Endothelial cell of umbilical vein (primary cell): ENCODE measurements at regions not wholly inside any gene's neighbourhood (a gene's known extent, or its start where the extent isn't known, plus 50 kb on each side); places are given as distances from the start of the nearest gene placed in this dataset.

Experiments used
- CTCF ChIP-seq, 2 donors: IDR thresholded peaks; 1 replicate in 1 of 2; 2 replicates in 1 of 2; pipeline ENCODE4 v1.5.1; 2011; ENCODE audit warnings: low read length in 2 of 2, mild to moderate bottlenecking in 2 of 2, moderate library complexity in 2 of 2, control low read depth in 1 of 2, inconsistent platforms in 1 of 2, low read depth in 1 of 2; ENCODE audit not compliant: insufficient read depth in 1 of 2; ENCODE audit errors: extremely low read depth in 1 of 2
- EZH2 ChIP-seq: IDR thresholded peaks from 2 replicates; pipeline ENCODE4 v1.6.1; 2012; ENCODE audit warnings: borderline replicate concordance, low read depth, mild to moderate bottlenecking, moderate library complexity, low read length, inconsistent platforms; ENCODE audit not compliant: severe bottlenecking
- GATA2 ChIP-seq: IDR thresholded peaks from 2 replicates; pipeline ENCODE4 v1.7.0; 2011; ENCODE audit warnings: low read depth, mild to moderate bottlenecking, moderate library complexity, mixed read lengths, low read length; ENCODE audit not compliant: insufficient read length, insufficient read depth
- JUN ChIP-seq: IDR thresholded peaks from 2 replicates; pipeline ENCODE4 v1.6.1; 2011; ENCODE audit warnings: borderline replicate concordance, low read depth; ENCODE audit not compliant: insufficient read length, insufficient read depth
- MYC ChIP-seq: IDR thresholded peaks from one replicate; pipeline ENCODE4 v1.6.1; 2011; ENCODE audit warnings: mild to moderate bottlenecking, low read depth, low read length
- POLR2A ChIP-seq: IDR thresholded peaks from 2 replicates; pipeline ENCODE4 v1.6.1; 2012; ENCODE audit warnings: low read depth, mild to moderate bottlenecking, control low read depth, low read length
- POLR2AphosphoS5 ChIP-seq: IDR thresholded peaks from 2 replicates; pipeline ENCODE4 v1.6.1; 2012; ENCODE audit warnings: low read depth, mild to moderate bottlenecking, control low read depth, low read length, moderate library complexity; ENCODE audit not compliant: insufficient read depth

- no peak for TF ChIP-seq CTCF (IDR thresholded peaks at IDR 0.05; ENCODE audit: extremely low read depth in 1 of 2, insufficient read depth in 1 of 2, low read depth in 1 of 2, low read length in 2 of 2)
- no peak for TF ChIP-seq POLR2AphosphoS5
- no peak for TF ChIP-seq MYC
- no peak for TF ChIP-seq EZH2
- no peak for TF ChIP-seq POLR2A
- TF ChIP-seq JUN, result no peak
- no peak for TF ChIP-seq GATA2
Measured at GRCh38 chr16:54655121-54655590, 275.5 kb upstream of the IRX5 start.
